ENCODE measurements at regions not wholly inside any gene's neighbourhood (a gene's known extent, or its start where the extent isn't known, plus 50 kb on each side); places are given as distances from the start of the nearest gene placed in this dataset.

DNA sequence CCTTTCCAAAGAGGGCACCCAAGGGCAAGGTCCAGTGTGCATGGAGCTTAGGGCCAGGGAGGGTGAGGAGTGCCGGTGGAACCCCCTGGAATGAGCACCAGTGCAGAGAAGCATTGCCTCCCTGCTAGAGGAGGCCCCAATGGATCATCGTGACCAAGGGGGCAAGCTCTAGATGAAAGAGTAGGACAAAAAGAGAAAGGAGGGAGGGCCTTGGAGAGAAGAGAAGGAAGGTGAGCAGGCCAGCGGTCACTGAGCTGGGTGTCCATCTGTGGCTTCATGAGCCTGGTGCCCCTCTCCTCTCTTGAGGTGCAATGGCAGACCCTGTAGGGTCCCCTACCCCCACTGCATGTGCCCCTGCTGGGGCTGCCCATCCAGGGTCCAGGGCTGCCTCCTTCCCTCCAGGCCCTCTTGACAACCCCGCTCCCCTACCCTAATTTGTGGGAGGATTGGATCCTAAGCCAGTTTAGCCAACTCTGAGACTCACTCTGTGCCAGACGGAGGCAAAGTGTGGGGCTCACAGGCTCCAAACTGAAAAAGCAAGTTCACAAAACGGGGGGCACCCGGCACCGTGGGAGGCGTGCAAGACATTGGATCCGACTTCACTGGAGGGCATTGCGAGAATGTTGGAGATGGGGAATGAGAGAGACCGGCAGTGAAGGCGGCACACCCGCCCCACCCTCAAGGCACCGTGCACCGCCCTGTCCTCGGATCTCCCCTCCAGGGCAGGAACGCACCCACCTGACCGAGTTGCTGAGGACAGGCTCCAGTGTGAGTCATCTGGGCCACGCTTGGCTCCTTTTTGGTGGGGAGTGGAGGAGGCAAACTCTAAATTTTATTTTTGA is 207.5 kb downstream of the KIF26A start:
- DNase-seq, result no peak

DNA sequence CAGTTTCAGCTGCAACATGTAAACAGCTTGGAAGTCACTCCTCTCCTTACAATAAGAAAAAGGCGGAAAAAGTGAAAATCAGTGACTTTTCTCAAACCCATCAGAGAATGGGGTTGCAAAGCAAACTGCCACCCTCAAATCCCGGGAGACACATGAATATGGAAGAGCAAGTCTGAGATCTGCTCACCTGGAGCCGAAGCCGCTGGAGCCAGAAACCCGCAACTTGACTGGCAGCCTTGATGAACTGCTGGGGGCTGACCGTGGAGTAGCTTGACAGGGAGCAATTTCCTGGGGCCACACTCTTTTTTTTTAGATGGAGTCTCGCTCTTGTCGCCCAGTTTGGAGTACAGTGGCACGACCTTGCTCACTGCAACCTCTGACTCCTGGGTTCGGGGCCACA is 208.2 kb downstream of the KIF26A start:
- no peak for DNase-seq

DNA sequence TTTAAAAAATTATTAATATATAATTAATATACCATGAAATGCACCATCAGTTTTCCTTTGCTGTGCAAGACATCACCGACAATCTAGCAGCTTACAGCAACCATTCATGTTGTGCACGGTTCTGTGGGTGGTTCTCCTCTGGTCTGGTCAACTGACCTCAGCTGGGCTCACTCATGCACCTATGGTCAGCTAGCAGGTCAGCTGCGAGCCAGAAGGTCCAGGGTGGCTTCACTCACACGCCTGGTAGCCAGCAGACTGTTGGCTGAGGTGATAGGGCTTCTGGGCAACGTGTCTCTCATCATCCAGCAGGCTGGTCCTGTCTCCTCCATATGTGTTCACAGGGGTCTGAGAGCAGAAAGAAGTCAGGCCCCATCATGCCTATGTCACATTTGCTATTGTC is 210.4 kb downstream of the KIF26A start:
- no peak for DNase-seq

DNA sequence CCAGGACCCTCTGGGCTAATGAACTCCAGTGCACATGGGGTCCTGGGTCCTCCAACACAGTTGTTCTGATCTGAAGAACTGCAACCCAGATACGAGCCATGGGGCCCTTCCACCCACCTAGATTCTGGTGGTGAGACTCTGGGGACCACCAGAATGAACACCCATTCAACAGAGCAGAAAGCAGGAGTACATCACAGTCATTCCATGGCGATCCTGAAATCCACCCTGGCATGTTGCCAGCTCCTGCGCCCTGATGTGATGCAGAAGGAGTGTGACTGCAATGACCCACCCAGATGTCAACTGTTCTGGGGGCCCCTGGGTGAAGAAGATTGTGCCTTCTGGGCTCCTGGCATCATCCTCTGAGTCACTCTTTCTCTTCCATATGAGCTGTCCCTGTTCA is 211.6 kb downstream of the KIF26A start:
- no peak for DNase-seq

DNA sequence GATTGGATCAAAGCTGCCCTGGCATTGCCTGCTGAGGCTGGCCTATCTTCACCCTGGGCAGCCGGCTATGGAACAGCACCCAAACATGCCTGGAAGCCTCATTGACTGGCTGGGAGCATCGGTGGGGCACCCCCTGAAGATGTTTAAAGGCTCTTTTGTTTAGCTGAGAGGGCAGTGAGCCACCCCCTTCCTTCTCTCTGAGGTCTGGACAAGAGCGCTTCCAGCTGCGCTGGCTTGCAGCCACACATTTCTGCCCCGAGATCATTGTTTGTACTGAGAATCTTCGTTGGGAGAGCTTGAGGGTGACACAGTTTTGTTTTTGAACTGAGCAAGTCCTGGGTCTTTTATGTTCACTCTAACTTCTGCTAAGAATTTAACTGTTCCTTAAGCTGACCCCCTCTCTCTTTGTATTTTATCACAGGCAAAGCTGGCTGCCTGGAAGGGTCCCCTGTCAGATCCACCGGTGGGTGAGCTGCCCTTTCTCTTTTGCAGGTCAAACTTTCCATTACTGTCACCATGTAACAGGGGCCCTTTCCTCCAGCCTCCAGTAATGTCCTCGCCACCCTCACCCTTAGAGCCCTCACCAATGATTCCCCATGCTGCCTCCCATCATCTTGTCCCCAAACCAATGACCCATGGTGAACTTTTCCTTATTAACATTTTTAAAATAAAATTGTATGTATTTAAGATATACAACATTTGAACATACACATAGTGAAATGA is 212.2 kb downstream of the KIF26A start:
- DNase-seq, result no peak

DNA sequence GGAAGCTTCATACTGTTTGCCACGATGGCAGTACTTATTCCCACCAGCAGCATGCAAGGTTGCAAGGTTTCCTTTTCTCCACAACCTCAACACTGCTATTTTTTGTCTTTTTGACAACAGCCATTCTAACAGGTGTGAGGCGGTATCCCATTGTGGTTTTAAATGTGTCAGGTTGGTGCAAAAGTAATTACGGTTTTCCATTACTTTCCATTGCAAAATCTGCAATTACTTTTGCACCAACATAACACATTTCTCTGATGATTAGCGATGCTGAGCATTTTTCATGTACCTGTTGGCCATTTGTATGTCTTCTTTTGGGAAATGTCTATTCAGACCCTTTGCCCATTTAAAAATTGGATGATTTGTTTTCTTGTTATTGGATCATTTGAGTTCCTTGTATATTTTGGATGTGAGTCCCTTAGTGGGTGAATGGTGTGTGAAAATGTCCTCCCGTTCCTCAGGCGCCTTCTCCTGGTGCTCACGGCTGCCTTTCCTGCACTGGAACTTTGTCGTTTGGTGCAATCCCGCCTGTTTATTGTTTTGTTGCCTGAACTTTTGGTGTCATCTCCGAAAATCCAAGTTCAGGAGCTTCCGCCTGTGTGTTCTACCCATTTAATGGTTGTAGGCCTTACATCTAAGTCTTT is 213.6 kb downstream of the KIF26A start:
- no peak for DNase-seq

DNA sequence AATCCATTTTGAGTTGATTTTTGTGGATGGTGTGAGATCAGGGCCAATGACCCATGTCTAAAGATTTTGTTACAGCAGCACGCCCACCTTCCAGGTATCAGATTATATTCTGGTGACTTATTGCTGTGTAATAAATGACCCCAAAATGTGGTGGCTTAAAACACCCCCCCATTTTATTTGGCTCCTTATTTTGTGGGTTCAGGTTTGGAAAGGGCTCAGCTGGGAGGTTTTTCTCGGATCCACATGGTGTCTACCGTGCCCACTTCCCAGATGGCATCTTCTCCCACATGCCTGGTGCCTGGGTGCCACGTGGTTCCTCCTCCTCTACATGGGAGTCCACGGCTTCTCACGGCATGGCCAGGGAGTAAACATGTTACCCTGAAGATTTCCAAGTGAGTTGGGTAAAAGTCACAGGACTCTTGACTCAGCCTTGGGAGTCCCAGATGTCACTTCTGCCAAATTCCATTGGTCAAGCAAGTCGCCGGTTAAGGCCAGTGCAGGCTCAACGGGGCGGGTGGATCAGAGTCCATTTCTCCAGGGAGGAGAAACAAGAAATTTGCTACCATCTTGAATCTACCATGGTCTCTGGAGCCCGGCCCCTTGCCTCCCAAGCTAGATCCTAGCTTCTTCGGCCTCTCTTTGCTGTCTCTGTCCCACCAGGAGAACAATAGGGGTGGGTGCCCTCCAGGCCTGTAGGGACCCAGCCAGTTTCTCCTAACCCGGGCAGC is 214.3 kb downstream of the KIF26A start:
- no peak for DNase-seq

DNA sequence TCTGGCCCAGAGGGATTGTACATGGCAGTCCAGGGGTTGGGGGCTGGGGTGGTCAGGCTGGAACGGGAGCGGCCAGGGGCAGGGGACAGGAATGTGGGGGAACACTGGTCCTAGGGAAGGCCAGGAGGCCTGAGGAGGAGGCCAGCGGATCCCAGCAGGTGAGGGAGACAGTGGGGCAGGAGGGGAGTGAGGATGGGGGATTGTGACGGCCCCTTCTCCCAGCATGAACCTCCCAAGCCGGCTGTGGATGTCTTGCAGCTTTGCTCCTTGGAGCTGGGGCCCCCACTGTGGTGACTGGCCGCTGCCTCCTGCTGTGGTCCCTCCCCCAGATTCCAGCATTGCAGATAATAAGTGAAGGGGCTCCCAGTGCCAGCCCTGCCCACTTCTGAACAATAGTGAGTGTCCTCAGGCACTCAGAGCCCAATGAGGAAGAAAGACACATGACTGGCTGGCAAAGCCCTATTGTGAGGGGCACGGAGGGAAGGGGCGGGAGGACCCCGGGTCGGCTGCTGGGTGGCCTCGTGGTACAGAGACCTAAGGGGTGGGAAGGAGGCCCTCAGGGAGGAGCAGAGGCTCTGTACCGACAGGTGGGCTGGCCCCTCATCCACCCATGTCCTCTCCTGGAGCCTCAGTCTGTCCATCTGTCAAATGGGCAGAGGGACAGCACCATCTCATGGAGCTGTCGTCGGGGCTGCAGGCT is 215.0 kb downstream of the KIF26A start:
- no peak for DNase-seq

DNA sequence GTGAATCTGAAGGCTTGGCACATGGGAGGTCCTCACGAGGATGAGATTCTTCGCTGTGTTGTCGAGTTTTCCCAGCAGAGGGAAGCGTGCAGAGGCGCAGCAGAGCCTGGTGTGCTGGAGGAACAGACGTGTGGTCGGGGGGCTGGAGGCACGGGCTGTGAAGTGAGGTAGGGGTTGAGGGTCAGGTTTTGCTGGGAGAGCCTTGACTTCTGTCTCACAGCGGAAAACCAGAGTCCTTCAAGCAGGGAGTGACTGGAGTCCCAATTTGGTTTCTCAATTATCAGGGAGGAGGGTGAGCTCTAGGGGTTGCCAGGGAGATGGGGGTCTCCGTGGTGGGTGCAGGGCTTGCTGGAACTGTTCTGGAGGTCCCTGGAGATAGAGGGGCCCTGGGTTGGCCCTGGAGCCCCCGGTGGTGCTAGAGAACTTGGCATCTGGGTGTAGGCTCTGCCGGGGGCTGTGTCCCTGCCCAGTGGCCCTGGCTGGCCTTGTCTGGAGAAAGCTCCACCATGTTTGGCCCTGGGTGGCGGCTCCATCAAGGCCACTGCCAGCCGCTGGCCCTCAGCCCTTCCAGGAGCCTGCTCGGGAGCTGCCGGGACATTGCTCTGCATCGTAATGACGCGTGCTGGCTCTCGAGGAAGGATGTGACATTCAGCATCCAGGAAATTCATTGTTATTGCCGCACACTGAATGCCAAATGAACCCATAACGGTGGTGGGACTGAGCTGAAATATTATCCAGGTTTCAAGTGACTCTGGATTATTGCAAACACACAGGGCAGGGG is 215.7 kb downstream of the KIF26A start:
- no peak for DNase-seq

DNA sequence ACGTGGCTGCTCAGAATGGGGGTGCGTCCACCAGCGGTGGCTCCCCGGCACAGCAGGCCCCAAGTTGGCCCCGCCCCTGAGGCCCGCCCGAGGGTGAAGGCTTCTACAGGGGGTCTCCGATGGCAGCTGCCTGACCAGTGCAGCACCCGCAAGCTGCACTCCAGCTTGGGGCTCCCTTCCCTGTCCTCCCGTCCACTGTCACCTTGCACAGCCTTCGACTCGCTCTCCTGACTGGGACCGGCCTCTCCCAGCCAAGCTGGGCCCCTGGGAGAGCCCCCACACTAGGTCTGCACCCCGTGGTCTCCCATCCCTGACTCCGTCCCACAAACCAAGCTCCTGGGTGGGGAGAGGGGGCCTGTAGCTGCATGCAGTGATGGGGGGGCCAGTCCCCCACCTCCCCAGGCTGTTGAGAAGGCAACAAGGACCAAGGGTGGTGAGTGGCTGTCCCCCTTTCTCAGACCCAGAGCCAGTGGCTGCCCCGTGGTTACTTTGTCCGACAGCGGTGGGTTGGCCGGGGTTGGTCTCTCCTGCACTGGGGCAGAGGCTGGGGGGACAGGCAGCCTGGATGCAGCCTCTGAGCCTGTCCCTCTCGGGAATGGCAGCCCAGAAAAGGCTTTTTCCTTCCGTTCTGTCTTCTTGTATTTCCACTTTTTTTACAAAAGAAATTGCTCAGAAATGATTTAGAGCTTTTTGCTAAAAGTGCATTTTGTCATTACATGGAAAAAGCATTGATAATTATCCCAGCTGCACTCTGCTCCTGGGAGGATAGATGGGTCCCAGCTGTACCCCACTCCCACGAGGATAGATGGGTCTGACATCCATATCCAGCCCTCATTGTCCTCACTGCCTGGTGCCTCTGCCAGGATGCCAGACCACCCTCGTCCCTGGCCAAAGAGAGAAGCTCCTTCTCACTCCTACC is 217.0 kb downstream of the KIF26A start:
- DNase-seq, result no peak

DNA sequence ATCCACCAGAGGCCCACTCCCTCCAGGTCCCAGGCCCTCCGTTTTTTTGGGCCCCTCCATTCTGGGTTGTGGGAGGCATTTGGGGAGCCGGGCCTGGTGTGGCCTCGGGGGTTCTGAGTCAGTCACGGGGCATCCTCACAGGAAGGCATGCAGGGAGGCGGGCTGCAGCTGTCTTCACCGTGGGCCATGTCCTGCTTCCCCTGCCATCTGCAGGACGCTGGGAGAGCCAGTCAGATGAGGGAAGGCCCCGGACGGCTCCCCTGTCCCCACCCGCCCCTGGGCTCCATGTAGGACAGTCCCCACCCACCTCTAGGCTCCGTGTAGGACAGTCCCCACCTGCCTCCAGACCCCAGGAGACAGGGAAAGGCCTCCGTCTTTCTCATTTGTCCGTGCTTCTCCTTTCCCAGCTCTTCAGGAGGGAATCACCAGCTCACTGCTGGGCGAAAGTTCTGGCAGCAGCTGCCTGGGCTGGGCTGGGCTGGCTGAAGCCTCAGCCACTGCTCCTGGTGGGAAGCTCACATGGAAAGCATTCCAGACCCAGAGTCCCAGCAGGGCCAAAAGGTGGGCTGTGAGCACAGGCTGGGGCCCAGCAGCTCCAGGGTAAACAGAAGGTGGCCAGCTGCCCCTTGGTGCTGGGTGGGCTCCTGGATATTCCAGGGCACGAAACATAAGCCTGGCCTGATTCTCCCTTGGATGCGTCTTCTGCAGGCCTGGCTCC is 217.8 kb downstream of the KIF26A start:
- no peak for DNase-seq

DNA sequence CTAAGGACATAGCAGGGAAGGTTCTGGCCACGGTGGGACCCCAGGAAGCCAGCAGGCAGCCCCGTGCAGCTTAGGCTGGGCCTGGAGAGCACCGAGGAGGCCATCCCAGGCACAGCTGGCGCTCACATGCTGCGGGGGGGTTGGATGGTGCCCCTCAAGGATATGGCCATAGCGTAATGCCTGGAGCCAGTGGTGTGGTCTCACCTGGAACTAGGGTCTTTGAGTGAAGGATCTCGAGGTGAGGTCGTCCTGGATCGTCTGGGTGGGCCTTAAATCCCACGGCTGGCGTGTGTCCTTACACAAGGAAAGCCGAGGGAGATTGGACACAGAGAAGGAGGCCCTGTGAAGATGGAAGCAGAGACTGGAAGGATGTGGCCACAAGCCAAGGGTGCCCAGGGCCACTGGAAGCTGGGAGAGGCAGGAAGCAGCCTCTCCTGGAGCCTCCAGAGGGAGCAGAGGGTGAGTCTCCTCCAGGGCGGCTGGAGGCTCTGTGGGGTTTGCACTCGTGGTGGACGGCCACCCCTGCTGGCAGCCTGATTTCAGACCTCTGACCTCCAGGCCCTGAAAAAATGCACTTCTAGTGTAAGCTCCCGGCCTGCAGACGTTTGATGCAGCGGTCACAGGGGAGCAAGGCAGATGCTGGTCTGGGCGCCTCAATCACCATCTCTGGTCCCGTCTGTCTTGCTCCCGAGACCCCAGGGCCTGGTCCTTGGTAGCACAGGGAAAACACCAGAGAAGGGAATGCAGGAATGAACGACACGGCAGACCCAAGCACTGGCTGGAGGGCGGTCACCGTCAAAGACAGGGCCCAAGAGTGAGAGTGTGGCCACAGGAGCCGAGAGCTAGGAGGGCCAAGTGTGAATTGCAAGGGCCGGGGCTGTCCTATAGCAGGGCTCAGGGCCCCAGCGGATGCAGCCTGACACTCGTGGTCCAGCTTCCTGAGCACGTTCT is 218.6 kb downstream of the KIF26A start:
- DNase-seq, result no peak

DNA sequence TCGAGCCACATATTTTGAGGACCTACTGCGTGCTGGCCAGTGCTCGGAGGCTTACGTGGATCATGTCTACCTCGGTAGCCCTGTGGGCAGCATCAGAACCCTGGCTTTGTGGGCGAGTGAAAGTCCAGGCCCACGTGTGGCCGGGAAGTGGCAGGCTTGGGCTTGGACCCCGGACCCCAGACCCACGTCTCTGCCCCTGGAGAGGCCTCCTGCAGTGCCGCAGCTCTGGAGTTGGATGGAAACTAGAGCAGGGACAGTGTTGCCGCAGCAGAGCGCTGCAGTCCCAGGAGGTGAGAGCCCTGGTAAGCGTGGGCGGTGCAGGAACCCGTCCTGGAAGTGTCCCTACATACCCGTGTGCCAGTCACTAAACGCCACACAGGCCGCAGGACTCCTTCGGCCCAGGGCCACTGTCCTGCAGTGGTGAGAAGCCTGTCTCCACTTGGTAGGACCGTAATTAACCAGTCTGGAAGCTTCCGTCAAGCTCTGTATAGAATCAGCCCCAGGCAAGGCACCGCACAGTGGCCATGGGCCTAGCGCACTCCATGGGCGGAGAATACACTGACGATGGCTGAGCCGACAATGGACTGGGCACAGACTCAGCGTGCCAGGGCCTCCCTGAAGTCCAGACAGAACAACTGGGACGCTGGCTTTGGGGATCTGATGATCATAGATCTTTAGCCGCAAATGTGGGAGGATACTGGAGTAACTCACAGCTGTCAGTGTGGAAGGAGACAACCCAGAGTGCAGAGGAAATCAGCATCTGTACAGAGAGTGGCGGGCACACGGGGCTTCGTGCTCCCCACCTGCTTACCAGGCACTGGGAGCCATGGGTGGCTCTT is 219.5 kb downstream of the KIF26A start:
- DNase-seq, result no peak

DNA sequence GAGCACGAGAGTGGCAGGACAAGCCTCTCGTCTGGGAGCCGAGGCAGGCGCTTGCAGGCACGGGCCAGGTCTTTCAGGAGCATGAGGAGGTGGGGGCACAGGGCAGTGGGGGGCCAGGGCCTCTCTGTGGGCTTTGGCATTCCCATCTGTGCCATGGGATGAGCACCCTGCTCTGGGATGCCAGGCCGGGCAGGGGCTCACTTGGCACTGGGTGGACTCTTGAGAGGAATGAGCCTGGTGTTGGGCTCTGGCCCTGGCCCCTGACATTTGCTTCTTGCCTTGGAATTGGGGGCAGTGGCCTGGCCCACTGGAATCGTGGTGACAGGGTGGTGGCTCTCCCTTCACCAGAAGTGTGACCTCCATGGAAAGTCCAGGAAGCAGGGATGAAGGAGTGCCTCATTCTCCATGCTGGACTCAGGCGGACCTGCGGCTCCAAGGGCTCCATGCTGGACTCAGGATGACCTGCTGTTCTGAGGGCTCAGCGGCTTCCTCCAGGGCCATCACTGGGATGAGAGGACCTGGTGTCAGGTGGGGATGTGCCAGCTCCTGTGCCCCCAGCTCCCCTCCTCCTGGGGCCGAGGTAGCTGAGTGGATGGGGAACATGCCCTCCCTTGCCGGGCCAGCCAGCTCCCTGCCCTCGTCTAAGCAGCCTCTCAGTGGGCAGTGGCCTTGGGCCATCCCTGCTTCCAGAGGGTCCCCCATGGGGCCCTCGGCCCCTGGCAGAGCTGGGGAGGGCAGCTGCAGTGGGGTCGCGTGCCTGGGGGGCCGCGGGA is 220.3 kb downstream of the KIF26A start:
- DNase-seq, result no peak

DNA sequence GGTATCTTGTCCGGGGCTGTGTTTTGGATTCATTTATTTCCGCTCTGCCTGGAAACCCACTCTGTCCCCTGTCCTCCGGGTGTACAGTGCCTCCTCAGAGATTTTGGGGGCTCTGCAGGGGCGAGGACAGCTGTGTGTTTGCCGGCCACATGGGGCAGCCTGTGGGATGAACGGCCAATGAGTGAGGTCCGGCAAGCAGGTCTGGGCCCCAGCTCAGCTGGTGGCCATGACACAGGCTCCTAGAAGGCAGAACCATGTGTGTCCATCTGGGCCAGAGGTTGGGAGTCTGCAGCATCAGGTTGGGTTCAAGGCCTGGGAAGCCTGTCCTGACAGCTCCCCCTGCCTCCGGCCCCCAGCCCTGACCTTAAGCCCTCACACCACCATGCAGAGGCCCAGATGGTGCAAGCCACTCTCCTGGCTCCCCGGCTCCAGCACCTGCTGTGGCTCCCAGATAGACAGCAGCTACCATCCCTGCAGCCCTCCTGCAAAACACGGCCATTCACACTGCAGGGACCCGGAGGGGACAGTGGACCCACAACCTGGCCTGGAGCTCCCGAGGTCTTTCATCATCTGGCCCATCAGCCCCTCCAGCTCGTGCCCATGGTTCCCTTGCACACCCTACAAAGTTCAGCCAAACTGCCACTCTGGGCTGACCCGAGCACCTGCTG is 220.1 kb upstream of the C14orf180 start:
- no peak for DNase-seq

DNA sequence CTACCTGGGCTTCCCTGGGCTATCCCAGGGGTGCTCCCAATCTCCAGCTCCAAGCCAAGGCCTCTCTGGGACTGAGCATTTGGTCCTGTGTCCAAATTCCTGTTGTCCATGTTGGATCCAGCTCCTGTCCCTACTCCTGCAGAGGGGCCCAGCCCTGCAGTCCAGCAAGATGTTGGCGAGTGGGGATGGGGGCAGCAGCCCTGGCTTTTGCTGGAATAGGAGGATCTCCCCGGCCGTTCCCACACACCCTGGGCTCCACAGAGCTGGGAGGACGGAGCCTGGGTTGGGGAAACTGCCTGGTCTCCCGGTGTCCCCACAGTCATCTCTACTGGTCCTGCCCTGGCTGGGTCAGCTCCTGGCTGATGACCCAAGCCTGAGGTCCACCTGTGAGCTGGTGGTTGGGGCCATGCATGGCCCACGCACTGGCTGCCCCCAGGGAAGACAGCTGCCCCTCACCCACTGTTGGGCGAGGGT is 219.6 kb upstream of the C14orf180 start:
- DNase-seq, result no peak

All from DMS 273 treated with DMSO at 0.1 percent for 48 hours (cell line).